SIG-M5 treated with dmso at 0.1 percent for 504 hours (cell line): ENCODE measurements at regions not wholly inside any gene's neighbourhood (a gene's known extent, or its start where the extent isn't known, plus 50 kb on each side); places are given as distances from the start of the nearest gene placed in this dataset.
A peak's percentile ranks its signal among the peaks of the same experiment; 100 is the strongest.

Experiments
- DNase-seq: peaks from one replicate; lab custom pipeline; 2025; ENCODE audit not compliant: unreplicated experiment; lab: John Stamatoyannopoulos, UW

DNA sequence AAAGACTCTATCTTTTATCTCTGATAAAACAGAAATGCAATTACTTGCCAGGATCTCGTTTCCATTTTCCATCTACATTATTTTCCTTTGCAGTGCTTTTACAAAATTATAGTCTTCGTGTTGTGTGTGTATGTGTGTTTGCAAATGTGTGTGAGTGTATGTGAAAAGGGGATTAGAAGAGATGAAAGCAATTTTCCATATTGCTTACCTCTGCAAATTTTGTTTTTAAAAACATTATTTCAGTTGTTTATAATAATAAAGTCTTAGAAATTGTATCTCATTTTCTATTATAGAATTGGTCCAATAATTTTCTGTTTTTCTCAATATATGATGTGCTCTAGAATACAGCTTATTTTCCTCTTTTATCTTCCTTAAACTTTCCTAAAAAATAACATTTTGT lies 421.3 kb upstream of the ANKRD30A start:
- no peak for DNase-seq

GRCh38 chr10:36703179-36703578 lies 422.2 kb upstream of the ANKRD30A start:
- DNase-seq: no peak

DNA sequence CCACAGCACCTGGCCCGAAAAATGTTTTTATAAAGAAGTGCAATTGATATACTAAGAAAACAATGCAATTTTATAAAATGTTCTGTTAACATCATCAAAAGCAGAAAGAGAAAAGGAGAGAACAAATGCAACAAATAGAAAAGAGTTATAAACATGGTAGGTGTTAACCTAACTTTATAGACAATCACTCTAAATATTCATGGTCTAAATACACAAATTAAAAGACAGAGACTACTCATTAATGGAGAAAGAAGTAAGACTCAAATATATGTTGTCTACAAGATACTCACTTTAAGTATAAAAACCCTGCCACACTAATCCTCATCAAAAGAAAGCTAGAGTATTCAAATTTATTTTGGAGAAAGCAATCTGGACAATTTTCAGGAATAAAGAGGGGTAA lies 425.3 kb upstream of the ANKRD30A start:
- DNase-seq: no peak

DNA sequence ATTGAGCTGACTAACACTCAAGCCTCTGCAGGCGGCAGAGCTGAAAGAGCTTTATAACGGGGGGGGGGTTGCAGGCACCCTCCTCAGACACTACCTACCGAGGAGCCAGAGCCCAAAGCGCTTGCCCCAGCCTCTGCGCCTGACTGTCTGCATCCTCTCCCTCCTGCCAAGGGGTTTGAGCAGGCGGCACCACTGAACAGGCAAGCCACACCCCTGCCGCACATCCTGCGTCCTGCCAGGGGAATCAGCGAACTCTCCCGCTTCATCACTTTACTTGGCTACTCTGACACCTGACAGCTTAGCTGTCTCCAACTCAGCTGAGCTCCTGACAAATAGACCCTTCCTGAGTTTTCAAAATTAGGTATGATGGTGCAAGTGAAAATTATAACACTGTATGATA lies 432.6 kb upstream of the ANKRD30A start:
- no peak for DNase-seq

DNA sequence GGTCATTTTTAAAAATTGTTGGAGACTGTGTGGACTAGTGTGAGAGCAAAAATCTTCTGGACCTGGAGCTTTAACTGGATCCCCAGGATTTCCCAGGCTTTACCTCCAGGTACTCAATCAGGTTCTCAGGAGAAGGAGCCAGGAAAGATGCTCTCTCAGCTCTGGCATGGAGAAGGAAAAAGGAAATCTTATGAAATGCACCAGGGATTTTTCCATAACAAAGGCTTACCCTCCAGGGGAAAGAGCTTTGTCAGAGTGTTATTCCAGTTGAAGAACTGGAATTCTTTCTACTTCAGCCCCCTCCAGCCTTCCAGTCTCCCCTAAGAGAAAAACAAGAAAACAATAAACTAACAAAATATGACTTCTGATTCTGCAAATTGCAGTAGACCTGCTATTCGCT lies 436.7 kb upstream of the ANKRD30A start:
- no peak for DNase-seq

DNA sequence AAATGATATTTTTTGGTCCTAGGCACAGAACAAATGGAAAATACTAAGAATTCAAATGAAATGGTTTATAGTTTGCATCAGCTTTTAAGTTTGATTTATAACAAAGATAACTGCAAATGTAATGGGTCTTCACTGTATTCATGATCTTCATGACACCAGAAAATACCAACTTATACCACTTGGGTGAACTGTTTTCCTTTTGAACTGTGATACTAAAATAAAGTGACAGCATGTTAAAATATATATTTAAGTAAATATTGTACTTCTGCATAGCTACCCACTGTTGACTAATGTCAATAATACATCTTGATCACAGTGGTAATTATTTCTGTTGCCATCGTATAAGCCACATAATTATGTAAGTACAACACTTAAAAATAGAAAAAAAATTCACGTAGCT lies 442.0 kb upstream of the ANKRD30A start:
- no peak for DNase-seq

DNA sequence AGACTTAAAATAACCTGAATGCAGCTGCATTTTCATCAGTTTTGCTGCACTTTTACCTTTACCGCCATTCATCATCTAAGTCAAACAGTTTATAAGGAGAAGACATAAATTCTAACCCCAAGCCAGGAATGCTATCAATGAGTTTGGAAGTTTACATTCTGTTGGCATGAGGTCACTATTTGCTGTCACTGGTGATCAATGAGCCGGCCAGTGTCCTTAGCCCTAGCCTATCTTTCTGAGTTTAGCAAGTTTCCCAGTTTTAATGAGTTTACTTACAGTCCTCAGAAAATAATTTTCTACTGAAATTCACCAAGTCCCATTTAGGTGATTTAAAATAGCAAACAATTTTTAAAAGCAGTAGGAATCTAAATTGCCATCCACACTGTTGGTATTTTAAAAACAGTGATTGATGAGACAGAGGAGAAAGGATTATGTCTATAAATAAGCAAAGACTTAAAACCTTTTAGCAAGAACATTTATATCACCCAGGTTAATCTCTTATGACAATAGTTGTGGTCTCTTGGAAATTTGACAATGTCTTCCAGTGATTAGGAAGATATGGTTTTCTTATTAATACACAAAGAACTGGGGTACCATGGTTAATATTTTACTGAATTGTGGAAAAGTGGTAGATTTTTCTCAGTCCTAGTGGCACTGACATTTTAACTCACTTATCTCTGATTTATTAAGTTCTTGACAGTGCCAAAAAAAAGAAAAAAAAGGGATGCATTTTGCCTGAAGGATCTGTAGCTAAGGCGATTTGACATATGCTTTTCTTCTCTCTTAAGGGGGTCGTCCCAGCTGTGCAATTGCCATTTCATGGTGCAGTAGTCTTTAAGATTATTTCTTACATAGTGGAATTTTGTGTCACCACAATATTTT lies 443.4 kb upstream of the ANKRD30A start:
- no peak for DNase-seq

DNA sequence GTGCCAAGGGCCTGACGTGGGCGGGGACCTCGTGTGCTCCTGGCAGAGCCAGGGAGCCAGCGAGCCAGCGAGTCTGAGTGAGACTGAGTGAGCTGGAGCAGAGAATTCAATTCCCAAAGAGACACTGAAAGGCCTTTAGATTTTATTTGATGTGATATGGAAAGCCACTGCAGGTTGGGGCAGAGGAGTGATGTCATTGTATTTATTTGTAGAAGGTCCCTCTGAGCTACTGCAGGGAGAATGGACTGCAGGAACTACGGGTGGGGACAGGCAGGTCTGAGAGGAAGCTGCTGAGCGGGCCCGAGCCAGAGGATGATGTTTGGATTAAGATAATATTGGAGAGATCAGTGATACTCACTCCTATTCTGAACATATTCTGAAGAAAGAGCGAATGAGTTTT lies 445.8 kb upstream of the ANKRD30A start:
- no peak for DNase-seq

GRCh38 chr10:36677431-36677768 lies 448.0 kb upstream of the ANKRD30A start:
- DNase-seq: no peak

DNA sequence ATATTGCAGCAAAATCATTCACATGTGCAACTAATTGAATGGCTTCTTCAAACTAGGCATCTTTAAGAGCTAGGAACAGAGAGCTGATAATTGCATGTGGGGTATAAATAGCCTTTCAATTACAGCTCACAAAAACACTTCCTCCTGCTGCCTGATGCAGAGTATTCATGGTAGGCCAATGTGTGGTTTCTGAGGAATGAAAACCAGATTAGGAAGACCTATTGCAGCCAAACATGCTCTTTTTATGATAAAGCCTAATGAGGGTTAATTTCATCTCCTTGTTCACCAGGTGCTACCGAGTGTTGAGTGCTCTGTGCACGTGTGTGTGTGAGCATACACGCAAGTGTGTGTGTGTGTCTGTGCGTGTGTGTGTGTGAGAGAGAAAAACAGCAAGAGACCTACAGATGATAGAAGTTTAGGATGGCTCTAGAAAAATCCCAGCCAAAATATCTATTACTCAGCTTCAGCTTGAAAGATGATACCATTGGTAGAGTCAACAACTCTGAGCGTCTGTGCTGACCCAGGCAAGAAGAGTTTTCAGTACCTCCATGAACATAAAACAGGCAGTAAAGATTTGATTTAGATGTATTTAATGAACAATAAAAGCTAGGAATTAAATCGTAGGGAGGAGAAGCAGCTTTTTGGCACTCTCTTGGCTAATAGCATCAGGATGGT lies 448.5 kb upstream of the ANKRD30A start:
- DNase-seq: no peak

DNA sequence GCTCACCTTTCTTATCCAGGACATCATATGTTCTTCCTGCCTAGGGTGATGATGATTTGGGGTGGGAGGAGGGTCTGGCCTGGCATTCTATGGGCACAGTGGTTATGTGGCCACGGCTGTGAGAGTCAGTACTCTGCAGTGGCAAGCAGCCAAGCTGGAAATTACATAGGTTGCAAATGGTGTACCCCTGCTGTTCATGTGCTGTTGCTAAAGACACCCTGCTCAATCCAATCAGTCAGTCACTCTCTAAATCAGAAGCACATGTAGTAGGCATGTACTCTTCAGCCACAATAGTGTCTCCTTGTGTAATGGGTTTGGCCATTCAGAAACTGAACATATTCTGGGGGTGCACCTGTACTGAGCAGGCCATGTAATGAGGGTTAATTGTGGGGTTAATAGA lies 449.1 kb upstream of the ANKRD30A start:
- no peak for DNase-seq

- no peak for DNase-seq
These were observed 449.9 kb upstream of the ANKRD30A start for GRCh38 chr10:36675458-36675880.

DNA sequence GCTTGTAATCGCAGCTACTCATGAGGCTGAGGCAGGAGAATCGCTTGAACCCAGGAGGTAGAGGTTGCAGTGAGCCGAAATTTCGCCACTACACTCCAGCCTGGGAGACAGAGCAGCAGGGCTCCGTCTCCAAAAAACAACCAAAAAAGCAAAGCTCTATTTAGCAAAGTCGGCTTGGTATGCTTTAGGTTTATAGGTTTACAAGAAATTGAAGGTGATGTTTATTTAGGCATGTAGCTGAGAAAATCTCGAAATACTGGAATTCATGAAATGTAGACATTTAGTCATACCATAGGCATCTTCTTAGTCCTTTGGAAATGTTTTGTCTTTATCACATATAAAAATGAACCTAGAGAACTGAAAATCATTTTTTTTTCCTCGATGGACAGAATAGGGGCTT lies 453.8 kb upstream of the ANKRD30A start:
- peak; percentile 4 for DNase-seq

DNA sequence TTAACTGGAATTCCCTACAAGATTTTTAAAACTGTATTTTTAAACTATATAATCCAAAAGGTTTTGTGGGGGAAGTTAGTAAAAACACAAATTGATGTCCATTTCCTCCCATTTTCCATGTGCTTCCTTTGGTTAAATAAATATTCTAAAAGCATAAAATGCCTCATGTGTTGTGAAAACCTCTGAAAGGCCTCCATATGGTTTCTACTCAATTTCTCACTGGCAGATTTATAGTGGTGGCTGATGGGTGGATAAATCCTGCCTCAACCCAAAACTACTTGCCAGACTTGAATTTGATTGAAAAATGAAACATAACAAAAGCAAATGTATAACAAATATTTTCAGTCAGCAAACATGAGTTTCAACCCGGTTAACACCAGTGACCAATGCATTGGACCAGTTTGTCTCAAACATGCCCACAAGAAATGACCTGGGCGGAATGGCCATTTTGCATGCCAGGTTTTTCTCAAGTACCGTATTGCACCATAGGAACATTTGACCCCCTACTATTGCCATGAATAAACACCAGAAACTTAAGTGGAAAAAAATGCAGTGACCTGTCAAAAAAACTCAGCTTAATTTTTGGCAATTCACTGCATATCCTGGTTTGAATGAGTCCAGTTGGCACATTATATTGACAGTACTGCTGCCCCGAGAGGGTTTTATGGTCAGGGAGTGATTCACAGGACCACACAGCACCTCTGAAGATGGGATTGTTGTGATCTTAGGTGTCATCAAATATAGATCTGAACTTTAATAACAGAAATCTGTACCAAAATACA lies 454.6 kb upstream of the ANKRD30A start:
- DNase-seq: no peak

DNA sequence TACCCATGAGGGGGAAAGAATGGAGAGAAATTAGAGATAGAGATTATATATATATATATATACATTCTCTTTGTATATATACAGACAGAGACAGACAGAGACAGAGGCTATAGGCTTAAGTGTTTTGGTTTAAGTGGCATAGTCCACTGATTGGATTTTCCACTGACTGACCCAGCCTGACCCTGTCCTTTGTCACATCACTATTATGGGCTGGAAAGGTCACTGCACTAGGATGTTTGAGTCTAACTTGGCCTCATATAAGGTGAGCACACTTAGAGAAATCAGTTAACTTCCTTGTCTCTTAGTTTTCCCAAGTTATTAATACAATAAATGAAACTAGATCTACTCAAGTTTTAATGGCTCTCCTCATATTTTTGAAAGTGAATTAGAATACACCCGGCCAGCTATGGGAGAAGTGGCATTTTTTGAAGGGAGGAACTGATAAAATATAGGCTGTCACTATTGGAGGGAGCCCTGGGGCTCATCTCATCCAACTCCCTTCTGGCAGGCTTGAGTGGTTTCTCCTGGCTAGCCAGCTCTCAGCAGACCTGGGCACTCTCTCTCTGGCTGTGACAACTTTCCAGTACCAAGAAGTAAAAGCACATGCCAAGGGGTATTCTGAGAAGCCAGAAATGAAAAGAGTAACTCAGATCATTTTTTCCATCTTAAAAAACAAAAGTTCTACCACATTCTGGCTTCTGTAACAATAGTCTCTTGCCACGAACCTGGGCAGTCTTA lies 455.6 kb upstream of the ANKRD30A start:
- DNase-seq: no peak

- DNase-seq: no peak
These were observed 458.9 kb upstream of the ANKRD30A start for GRCh38 chr10:36666451-36666850.

DNA sequence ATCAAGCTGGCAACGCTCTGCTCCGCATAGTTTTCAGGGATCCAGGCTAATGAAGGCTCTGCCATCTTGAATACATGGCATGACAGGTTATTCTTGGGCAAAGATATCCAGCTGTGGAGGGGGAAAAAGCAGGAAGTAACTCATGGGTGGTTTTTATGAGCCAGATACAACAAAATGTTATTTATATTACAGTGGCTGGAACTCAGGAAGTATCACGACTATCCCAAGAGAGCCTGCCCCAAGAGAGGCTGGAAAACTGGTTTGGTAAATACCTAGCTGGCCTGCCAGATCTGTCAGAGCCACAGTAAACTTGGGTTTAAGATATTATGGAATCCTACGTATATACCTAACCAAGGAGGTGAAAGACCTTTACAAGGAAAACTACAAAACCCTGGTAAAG lies 462.8 kb upstream of the ANKRD30A start:
- no peak for DNase-seq

GRCh38 chr10:36650274-36650673 lies 475.1 kb upstream of the ANKRD30A start:
- no peak for DNase-seq

DNA sequence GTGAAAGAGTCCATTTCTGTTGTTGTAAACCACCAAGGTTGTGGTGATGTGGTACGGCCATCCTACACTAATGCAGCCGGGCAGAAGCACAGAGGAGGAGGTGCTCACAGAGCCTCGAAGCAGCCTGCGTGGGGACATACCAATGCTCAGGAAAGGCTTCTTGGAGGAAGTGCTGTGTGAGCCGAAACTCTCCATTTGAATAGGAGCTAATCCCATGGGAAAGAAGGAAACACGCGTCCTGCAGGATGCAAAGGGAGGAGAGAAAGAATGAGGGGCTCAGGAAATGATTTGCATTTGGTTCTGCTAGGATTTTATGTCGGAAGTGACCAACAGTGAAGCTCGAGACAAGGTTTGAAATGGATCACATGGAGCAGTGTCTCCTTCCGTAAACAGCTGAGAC lies 477.9 kb upstream of the ANKRD30A start:
- DNase-seq: no peak

GRCh38 chr10:36640626-36641025 lies 484.8 kb upstream of the ANKRD30A start:
- DNase-seq: no peak

DNA sequence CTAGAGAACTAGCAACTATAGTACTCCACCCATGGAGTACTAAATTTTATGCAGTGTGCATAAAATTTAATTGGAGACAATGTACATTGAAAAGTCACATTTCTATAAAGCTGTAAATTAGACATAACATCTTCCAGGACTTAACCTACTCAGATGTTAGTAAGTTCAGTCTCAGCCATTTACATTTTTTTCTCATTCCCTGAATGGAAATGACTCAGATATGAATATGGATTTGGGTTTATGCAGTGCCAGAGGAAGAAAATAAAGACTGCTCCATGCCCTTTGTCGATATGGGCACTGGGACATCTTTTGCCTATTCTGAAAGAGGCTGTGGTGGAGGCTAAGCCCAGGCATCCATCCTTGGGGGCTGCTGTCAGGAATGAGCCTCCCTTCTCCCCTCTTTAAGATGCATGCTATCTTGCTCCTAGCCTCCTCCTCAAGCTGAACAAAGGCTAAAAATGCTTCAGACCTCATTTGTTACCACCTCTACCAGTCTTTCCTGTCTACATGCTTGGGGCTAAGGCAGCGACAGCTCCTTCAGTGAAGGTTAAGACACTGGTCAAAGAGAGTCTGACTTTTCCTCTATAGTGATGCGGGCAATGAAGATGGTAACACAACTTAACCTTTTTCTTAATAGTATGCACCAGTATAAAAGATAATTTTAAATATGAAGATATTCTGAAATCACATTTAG lies 486.8 kb upstream of the ANKRD30A start:
- DNase-seq: no peak
